Kidney tubule cell (primary cell): ENCODE measurements at regions not wholly inside any gene's neighbourhood (a gene's known extent, or its start where the extent isn't known, plus 50 kb on each side); places are given as distances from the start of the nearest gene placed in this dataset.
"Not testable (repeated sequence)": the region's sequence is repeated elsewhere in the genome, so short reads cannot be mapped to it uniquely, and the experiment has no call there.

ENCODE experiments used
- DNase-seq: peaks from one replicate; pipeline ENCODE4 v3.0.0-alpha.2; 2018; ENCODE audit warnings: low spot score

DNA sequence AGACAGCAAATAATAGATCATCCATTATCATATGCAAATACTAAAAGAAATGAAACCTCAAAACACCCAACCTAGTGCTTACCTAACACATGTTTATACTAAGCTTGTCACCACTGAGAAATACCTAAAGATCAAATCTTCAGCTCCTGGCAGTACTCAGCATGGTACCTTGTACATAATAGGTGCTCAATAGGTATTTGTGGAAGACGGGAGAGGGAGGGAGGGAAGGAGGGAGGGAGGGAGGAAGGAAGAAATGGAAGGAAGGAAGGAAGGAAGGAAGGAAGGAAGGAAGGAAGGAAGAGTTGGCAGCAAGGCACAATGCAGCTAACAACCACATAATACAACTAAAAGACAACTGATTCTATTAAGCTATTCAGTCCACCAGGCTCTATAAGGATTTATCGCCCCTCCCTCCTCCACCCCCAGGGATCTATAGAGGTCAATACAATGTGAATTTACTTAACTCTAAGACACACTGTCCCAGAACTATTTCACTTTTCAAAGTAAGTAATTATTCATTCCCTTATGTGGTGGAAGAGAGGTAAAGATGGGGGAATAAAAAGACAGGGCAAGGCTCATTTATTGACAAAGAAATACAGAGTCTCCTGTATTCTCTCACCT lies 328.9 kb downstream of the PAPSS1 start:
- no peak for DNase-seq

DNA sequence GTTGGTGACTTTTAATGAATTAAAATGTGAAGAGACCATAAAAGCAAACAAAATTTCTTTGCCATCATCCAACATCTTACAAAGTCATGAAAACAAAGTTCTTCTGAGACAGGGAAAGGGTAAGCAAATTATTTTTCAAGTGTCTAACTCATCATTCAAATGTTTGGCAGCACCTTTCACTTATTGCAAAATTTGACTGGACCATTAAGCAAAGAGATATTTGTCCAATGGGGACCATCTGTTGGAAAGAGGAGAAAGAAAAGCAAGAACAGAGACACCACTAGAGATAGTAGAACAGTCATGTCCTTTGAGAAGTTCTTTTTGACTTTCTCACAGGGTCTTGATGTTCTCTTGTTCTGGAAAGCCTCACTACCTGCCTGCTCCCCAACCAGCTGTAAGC lies 330.1 kb downstream of the PAPSS1 start:
- no peak for DNase-seq

DNA sequence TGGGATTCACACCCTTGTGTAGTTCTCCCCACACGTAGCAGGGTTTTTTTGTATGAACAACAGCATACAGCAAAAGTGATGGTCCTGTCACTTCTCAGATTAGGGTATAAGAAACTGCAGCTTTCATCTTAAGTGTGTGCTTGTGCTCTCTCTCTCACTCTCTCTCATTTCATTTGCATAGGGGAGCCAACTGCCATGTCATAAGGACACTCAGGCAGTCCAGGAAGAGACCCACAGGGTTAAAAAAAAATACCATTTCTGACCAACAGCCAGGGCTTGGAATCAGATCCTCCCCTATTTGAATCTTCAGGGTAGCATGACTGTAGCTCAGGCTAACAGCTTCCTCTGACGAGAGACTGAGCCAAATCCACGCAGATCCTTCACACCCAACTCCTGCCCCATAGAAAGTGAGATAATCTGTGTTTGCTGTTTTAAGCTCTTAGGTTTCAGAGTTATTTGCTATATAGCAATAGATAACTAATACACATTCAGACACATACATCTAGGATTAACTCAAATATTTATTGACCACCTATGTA lies 331.2 kb downstream of the PAPSS1 start:
- no peak for DNase-seq

DNA sequence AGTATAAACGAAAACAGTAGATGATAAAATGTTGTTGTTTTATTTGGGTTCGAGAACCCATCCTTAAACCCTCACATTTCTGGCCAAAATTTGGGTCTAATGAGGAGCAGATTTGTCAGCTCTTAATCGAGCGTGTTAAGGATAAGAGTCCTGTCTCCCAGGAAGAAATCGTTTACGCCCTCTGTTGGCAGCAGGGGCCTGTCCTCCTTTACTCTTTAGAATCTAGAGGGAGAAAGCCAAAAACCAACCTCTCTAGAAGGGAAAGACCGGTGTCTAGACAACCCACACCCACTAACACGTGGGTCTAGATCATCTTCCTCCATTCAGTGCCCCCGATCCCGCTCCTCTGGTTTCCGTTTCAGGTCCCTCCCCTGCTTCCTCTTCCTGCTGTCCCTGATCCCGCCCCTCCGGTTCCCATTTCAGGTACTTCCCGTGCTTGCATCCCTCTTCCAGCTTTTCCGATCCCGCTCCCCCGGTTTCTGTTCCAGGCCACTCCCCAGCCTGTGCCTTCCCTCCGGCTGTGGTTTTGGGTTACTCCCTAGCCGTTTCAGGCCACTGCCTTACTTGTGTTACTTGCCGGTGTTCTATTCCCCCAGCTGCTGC lies 339.1 kb downstream of the PAPSS1 start:
- no peak for DNase-seq

DNA sequence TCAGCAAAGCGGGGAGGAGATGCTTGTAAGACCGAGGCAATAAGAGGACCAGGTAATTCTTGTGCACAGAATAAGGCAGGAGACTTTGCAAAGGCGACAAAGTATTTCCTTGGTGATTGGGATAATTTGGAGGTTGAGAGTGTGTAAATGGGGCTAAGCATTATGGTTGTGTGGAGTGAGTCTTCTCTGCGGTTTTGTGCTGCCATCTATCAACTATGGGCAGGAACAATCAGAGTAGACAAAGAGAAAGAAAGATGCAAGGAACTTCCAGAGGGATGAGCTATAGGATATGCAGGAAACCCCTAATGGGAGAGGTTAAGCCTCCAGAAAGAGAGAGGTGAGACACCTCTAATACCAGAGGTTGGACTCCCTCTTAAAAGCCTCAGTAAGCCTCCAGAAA lies 339.8 kb downstream of the PAPSS1 start:
- no peak for DNase-seq

DNA sequence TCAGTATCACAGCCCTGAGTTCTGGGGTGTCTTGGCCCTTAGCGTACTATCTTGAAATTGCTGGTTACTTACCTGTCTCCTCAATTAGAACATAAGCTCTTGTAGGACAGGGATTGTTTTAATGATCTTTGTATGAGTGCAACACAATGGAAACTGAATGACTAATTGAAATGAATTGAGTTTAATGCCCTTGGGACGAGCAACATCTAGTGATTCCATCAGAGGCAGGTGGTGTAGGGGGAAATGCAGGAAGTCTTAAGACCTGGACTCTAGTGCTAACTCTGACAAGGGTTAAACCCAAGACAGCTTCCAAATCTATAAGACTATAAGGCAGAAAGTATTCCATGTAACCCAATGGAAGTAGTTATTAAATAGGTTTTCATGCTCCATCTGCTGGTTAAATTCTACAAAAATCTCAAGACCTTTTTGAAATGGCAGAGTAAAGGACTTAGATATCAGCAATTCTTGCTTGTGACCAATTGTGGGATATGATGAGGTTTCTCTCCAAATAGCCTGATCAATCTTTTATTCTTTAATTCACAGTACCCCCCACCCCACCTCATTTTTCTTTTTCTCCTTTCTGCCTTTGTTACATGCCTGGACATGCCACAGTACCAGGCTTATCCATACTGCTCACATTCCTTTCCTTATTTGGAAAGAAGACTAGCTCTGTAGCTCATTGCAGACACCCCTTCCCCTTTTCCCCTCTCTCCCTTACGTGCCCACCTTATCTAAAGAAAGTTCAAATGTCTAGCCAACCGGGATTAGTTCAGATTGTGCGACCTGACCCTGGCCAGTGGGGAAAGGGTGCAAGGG lies 340.8 kb downstream of the PAPSS1 start:
- DNase-seq: peak; percentile 10

DNA sequence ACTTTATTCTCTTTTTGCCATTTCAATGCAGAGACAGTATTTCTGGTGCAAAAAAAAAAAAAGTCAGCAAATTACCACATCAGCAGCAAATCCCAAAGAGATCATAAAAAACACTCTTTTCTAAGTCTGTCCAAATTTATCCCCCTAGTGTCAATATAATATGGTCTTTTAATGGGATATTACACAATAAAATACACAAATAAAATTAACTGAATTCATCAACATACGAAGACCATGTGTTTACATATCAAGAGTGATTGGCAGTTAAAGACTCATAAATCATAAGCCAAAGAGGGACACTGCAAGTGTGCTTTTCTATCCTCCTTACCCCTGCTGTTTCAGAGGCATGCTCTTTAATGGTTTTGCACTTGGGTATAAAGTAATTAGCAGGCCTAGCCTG lies 340.2 kb upstream of the DKK2 start:
- DNase-seq: no peak

DNA sequence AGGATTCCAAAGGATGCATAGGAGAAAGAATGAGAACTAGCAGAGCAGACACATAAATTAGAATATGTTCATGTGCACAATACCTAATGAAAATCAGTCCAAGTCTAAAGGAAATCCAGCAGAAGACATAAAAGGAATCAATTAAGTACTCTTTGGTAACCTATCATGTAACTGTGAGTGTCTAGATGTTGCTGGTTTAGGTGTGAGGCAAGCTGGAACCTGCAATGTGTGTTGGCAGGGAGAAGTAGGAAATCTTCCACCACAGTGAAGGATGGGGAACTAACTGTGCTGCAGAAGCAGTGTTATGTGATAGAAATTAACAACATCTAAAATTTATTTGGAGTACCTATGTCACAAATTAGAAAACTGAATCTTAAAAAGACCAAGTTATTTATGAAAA lies 330.8 kb upstream of the DKK2 start:
- no peak for DNase-seq

DNA sequence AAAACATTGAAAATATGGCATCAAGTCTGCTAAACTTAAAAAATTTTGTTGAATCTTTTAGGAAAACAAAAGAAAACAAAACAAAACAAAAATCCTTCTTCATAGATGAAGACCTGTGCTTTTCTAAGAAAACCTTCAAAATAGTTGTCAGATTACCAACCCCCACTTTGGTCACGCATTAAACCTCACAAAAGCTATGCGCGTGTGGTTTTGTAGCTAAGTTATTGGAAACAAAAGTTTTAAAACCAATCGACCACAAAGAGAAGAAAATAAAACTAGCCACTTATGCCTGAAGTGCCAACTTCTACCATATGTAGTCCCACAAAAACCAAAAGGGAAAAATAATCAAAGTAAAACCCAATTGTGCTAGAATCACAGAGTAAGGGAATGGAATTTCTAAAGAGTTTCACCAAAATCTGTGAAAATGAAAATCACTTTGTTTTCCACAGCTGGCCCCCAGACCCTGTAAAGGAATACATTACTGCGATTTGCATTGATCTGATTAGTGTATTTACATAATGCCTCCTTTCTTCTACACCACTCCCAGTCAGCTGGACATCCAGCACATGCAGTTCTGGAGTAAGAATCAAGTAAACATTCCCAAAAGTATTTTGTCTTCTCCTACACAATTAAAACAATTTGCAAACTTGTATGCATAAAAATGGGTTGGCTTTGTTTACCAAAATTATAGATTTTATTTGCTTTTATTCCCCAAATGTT lies 330.1 kb upstream of the DKK2 start:
- DNase-seq: no peak

DNA sequence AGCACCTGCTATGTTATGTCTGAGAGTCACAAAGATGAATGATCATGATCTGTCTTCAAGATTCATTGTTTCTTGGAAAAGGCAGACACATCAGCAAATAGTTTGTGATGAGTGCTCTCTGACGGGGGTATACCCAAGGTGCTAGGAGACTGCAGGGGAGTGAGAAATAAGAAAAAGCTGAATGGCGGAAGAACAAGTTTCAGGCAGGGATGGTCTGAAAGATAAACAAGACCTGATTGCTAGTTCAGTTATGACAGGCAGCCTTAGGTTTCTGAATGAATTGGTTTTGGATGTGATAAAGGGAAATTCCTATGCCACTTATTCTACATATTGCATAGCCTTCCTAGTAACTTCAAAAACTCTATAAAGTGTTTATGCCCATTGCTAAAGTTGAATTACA lies 327.0 kb upstream of the DKK2 start:
- DNase-seq: no peak

DNA sequence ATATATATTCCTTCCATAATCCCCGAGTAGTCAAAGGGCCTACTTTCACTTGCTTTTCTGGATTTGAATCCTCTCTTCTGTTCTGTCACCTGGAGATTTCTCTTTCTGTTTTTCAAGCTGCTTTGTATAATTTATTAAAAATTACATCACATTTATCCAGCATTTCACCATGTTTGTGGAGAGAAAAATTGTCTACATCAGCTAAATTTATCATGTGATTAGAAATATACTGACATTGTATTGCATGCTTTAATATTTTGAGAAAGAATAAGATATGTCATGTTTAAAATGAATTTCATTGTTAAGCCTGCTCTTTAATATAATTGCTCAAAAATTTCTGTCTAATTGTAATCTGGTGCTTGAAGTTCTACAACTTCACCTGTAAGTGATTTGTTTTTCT lies 323.1 kb upstream of the DKK2 start:
- DNase-seq: no peak

DNA sequence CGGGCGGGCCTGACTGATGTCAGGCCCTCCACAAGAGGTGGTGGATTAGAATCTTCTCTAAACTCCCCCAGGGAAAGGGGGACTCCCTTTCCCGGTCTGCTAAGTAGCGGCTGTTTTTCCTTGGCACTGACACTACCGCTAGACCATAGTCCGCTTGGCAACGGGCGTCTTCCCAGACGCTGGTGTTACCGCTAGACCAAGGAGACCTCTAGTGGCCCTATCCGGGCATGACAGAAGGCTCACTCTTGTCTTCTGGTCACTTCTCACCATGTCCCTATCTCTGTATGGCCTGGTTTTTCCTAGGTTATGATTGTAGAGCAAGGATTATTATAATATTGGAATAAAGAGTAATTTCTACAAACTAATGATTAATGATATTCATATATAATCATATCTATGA lies 318.2 kb upstream of the DKK2 start:
- DNase-seq: peak; percentile 4

DNA sequence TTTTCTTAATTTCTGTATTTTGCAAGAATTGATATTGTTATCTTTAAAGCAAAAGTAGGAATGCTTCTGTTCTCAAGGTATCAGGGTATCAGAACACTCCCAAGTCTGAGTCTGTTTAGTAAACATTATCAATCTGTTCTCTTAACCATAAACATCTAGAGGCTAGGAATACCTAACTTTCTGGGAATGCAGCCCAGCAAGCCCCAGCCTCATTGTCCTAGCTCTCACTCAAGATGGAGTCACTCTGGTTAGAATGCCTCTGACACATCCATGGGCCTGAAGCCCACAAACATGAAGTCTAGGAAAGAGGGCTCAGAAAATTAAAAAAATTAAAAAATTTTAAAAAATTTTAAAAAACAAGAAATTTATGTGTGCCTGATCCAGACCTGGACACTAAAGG lies 315.1 kb upstream of the DKK2 start:
- no peak for DNase-seq

DNA sequence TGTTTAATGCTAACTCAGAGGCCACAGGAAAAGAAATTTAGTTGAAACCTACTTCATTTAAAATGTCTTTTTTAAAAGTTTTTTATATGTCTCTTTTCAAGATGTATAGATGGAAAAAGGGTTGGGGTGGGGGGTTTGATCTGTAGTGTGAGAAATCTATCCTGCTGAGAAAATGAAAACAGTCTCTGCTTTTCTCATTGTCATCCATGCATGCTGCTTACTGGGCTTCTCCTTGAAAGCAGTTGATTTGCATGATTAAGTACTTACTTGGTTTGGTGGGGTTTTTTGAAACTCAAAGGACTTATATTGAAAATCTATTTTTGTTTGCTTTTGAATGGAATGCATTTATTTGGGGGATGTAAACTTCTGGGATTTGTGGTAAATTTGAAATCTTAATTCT lies 313.6 kb upstream of the DKK2 start:
- no peak for DNase-seq

DNA sequence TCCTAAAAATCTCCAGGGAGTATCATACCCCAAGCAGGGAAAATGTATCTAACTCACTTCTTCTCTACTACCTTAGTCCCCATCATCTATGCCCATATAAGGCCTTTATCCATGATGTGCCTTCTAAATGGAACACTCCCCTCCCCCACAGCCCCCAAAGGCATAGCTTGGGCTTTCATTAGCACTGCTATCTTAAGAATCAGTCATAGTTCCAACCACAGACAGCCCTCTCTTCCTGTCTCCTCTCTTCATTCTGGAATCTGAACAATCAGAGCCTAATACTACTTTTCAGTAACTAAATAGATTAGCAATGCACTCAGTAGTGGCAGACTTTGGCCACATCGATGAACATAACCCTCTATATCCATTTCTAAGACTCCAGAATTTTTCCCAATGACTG lies 313.2 kb upstream of the DKK2 start:
- DNase-seq: peak; percentile 39

DNA sequence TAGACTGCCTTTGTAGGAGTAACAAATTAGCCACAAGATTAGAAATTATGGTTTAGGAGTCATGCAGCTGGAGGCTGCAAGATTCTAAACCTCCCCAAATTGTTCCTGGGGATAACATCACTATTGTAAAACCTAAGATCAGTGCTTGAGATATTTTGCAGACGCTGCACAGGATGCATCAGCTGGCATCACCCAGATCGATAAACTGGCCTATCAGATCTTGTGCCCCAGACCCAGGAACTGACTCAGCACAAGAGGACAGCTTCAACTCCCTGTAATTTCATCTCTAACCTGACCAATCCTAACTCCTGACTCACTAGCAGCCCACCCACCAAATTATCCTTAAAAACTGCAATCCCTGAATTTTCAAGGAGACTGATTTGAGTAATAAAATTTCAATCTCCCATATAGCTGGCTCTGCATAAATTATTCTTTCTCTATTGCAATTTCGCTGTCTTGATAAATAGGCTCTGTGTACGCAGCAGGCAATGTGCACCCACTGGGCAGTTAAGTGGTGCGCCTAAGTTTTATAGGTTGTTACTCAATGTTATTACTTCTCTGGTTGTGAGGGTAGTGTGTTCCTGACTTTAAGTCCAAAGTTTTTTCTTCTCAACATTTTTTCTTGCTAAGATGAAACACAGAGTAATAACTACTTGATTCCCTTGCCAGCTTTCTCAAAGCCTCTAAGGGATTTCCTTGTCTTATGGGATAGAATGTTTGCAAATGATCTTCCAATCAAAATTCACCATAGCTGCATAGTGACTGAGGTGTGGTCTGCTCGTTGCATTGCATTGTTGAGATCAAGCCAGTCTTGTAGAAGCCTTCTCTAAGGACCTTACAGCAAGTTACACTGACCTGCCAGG lies 312.3 kb upstream of the DKK2 start:
- no peak for DNase-seq

DNA sequence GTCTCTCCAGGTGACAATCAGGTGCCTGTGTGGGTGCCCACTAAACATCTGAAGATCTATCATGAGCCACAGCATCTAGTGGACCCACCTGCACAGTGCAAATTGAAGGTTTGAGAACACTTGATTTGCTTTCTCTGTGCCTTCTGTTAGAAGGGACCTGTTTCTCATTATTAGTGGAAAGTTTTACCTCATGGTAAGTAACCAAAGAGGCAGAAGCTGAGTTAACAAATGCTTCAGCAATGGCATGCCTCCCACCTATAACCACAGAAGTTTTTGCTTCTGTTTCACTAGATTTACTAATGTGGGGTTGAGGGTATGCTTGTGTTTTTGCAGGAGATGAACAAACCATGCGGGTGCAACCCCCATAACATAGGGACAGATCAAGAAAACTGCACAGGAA lies 297.4 kb upstream of the DKK2 start:
- DNase-seq: no peak

DNA sequence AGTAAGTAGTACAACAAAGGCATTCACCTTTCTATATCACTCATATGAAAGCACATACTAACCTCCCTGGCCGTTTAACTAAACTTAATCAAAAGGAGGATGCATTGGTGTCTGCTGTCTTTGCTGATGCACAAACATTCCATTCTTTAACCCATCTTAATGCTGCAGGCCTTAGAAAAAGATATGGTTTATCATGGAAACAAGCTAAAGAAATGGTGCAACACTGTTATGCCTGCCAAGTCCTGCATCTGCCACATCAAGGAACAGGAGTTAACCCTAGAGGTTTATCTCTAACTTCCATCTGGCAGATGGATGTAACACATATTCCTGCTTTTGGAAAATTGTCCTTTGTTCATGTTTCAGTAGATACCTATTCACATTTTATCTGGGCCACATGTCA lies 296.5 kb upstream of the DKK2 start:
- DNase-seq: not testable (repeated sequence)

DNA sequence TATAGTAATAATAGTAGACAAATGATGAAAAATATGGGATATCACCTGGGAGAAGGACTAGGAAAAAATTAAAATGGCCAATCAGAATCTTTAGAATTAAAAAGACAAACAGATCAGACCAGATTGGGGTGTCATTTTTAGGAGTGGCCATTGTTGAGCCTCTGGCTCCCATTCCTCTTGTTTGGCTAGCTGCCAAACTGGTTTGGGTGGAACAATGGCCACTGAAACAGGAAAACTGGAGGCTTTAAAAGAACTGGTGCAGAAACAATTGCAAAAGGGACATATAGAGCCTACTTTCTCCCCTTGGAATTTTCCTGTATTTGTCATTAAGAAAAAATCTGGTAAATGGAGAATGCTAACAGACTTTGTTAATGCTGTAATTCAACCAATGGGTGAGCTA lies 294.8 kb upstream of the DKK2 start:
- no peak for DNase-seq

DNA sequence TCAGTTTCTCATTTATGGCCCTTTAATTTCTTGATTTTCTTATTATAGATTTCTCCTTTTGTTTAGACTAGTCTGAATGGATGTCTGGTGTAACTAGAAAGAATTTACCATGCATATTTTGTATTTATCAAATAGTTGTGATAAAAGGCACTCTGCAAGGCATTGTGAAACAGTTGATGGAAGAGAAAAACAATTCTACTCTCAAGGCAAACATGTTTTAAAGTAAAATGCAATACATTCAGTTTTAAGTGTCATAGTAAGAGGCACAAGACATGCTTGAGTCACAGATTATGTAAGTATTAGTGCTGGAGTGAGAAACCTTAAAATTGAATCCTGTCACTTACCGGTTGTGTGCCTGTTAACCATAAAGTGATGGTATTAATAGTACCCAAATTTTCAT lies 283.3 kb upstream of the DKK2 start:
- no peak for DNase-seq

DNA sequence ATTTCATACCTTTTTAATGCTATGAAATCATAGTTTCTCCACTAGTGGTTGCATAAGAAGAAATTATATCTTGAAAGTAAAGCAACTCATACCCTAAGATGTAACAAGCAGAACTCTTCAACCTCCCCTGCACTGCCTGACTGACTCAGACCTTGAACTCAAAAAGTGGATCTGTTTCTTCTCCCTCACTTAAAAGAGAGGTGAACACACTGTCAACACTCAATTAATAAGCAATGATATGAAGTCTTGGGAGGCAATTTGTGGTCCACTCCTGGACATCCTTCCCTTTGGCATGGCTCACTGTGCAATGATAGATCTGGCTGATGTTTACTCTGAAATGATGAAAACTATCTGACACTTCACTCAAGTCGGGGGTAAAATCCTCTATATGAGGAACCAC lies 282.0 kb upstream of the DKK2 start:
- no peak for DNase-seq

DNA sequence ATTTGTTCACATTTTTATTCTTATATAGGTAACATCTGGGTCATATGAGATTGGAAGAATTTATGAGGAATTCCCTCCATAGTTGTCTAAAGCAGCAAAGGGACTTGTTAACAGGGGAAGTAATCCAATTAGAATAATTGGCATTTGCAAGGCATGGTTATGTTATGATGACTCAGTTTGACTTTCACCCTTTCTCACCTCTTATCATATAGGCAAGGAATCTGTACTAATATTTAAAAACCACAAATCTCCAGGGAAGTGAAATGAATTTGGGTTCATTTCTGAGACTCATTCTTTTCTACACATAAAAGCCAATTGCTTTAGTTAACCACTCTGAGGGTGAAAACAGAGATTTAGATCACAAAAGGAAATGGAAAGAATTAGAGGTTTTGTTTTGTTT lies 281.5 kb upstream of the DKK2 start:
- no peak for DNase-seq
